Nephron progenitor cell (in vitro differentiated cells): ENCODE measurements at regions not wholly inside any gene's neighbourhood (a gene's known extent, or its start where the extent isn't known, plus 50 kb on each side); places are given as distances from the start of the nearest gene placed in this dataset.

ENCODE experiments used
- DNase-seq: peaks from one replicate; pipeline ENCODE4 v3.0.0; 2021
- H3K27ac Mint-ChIP-seq: 2 replicates; pipeline ENCODE4 v1.8.0; 2021; ENCODE audit warnings: mild to moderate bottlenecking, moderate library complexity, mixed read lengths
- H3K27me3 Mint-ChIP-seq: 2 replicates; pipeline ENCODE4 v1.8.0; 2021; ENCODE audit warnings: mild to moderate bottlenecking, low read depth, mixed read lengths; ENCODE audit not compliant: poor library complexity
- H3K36me3 Mint-ChIP-seq: 2 replicates; pipeline ENCODE4 v1.8.0; 2021; ENCODE audit warnings: low read depth, mixed read lengths
- H3K4me1 Mint-ChIP-seq: 2 replicates; pipeline ENCODE4 v1.8.0; 2021; ENCODE audit warnings: mixed read lengths
- H3K4me3 Mint-ChIP-seq: 2 replicates; pipeline ENCODE4 v1.8.0; 2021; ENCODE audit warnings: mild to moderate bottlenecking, moderate library complexity, mixed read lengths
- H3K9me3 Mint-ChIP-seq: 2 replicates; pipeline ENCODE4 v1.8.0; 2021; ENCODE audit warnings: mild to moderate bottlenecking, moderate library complexity, mixed read lengths
- CTCF ChIP-seq: fragments of 200-600 bp; sonication (generic); IDR thresholded peaks from 2 replicates; pipeline ENCODE4 v1.5.0; 2021; ENCODE audit warnings: antibody characterized with exemption

- TF ChIP-seq CTCF, result no peak
- no peaks in the 10 kb centered on the region for H3K9me3 Mint-ChIP-seq
- no peak overlapping the region for H3K27ac Mint-ChIP-seq
- peaks cover 15% of the 10 kb centered on the region for H3K27me3 Mint-ChIP-seq
- no peak overlapping the region for H3K4me3 Mint-ChIP-seq
- H3K36me3 Mint-ChIP-seq, result no peaks in the 10 kb centered on the region
- peaks cover 25% of the 10 kb centered on the region for H3K4me1 Mint-ChIP-seq
- no peak for DNase-seq
These were observed 140.0 kb upstream of the IRX6 start for GRCh38 chr16:55184052-55184451.

GRCh38 chr16:55184619-55185018 lies 139.4 kb upstream of the IRX6 start:
- Mint-ChIP-seq H3K4me3 (no peak overlapping the region), H3K36me3 (no peaks in the 10 kb centered on the region), H3K27ac (no peak overlapping the region), H3K9me3 (no peaks in the 10 kb centered on the region), H3K4me1 (peaks cover 24% of the 10 kb centered on the region), H3K27me3 (peaks cover 20% of the 10 kb centered on the region)
- TF ChIP-seq CTCF, result no peak
- DNase-seq, result no peak

- Mint-ChIP-seq H3K4me3 (no peak overlapping the region), H3K9me3 (peaks cover 12% of the 10 kb centered on the region), H3K27me3 (peaks cover 43% of the 10 kb centered on the region), H3K27ac (no peak overlapping the region), H3K36me3 (no peaks in the 10 kb centered on the region), H3K4me1 (peaks cover 9% of the 10 kb centered on the region)
- DNase-seq, result no peak
- no peak for TF ChIP-seq CTCF
These were observed 134.8 kb upstream of the IRX6 start for GRCh38 chr16:55189224-55189623.

- no peak for DNase-seq
- peaks cover 43% of the 10 kb centered on the region for H3K27me3 Mint-ChIP-seq
- H3K36me3 Mint-ChIP-seq, result no peaks in the 10 kb centered on the region
- H3K4me3 Mint-ChIP-seq, result no peak overlapping the region
- peaks cover 12% of the 10 kb centered on the region for H3K9me3 Mint-ChIP-seq
- peaks cover 5% of the 10 kb centered on the region for H3K4me1 Mint-ChIP-seq
- no peak overlapping the region for H3K27ac Mint-ChIP-seq
- no peak for TF ChIP-seq CTCF
These were observed 134.0 kb upstream of the IRX6 start for GRCh38 chr16:55189682-55190636.

- H3K36me3 Mint-ChIP-seq, result no peaks in the 10 kb centered on the region
- H3K4me3 Mint-ChIP-seq, result no peak overlapping the region
- DNase-seq, result no peak
- H3K27me3 Mint-ChIP-seq, result peaks cover 51% of the 10 kb centered on the region
- no peak for TF ChIP-seq CTCF
- H3K27ac Mint-ChIP-seq, result no peak overlapping the region
- H3K9me3 Mint-ChIP-seq, result peaks cover 12% of the 10 kb centered on the region
- H3K4me1 Mint-ChIP-seq, result peaks cover 5% of the 10 kb centered on the region
These were observed 131.3 kb upstream of the IRX6 start for GRCh38 chr16:55192734-55193133.

- Mint-ChIP-seq H3K27ac (peak overlapping the region; percentile 56), H3K9me3 (peaks cover 9% of the 10 kb centered on the region), H3K4me3 (no peak overlapping the region), H3K27me3 (peaks cover 9% of the 10 kb centered on the region), H3K4me1 (peaks cover 50% of the 10 kb centered on the region), H3K36me3 (no peaks in the 10 kb centered on the region)
- no peak for TF ChIP-seq CTCF
- no peak for DNase-seq
These were observed 120.4 kb upstream of the IRX6 start for GRCh38 chr16:55203570-55203969.
